ENCODE measurements at regions not wholly inside any gene's neighbourhood (a gene's known extent, or its start where the extent isn't known, plus 50 kb on each side); places are given as distances from the start of the nearest gene placed in this dataset.

DNA sequence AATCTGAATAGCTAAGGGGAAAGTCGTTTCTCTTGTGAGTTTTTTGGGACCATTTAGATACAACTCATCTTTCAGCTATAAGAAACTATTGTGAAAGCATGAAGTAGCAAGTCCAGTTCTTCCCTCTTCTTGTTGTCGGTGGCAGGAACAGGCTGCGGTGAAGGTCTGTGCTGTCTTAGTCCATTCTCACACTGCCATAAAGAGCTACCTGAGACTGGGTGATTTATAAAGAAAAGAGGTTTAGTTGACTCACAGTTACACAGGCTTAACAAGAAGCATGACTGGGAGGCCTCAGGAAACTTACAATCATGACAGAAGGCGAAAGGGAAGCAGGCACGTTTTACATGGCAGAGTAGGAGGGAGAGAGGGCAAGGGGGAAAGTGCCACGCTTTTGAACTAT, 261.8 kb downstream of the GATA3 start:
- TF ChIP-seq, protein P1, sequence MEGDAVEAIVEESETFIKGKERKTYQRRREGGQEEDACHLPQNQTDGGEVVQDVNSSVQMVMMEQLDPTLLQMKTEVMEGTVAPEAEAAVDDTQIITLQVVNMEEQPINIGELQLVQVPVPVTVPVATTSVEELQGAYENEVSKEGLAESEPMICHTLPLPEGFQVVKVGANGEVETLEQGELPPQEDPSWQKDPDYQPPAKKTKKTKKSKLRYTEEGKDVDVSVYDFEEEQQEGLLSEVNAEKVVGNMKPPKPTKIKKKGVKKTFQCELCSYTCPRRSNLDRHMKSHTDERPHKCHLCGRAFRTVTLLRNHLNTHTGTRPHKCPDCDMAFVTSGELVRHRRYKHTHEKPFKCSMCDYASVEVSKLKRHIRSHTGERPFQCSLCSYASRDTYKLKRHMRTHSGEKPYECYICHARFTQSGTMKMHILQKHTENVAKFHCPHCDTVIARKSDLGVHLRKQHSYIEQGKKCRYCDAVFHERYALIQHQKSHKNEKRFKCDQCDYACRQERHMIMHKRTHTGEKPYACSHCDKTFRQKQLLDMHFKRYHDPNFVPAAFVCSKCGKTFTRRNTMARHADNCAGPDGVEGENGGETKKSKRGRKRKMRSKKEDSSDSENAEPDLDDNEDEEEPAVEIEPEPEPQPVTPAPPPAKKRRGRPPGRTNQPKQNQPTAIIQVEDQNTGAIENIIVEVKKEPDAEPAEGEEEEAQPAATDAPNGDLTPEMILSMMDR (IDR thresholded peaks at IDR 0.05), result no peak
- TF ChIP-seq EZH2 (IDR thresholded peaks at IDR 0.05), result no peak

All from neural progenitor cell (in vitro differentiated cells).